ENCODE measurements at regions not wholly inside any gene's neighbourhood (a gene's known extent, or its start where the extent isn't known, plus 50 kb on each side); places are given as distances from the start of the nearest gene placed in this dataset.

- no peak overlapping the region for H3K56ac ChIP-seq (ENCODE audit: extremely low read depth, insufficient read depth, low read length)
- intact Hi-C loops (cut with micrococcal nuclease) (no loop called here), dilution Hi-C loops (cut with HindIII; ENCODE audit: low sequenced_read_pairs, unreplicated experiment) (no loop called here), in situ Hi-C loops (cut with MboI; ENCODE audit: low sequenced_read_pairs) (no loop called here)
- H2AK5ac ChIP-seq (ENCODE audit: low read depth, low read length): no peak overlapping the region
- ChIA-PET CTCF (no interaction called here), POLR2A (ENCODE audit: unreplicated experiment) (no interaction called here)
- no peak for ATAC-seq (ENCODE audit: low read depth)
- no peak overlapping the region for H4K5ac ChIP-seq (ENCODE audit: low read depth, low read length)
- H3K18ac ChIP-seq (ENCODE audit: low read depth, low read length): no peak overlapping the region
- no peak overlapping the region for H2AK9ac ChIP-seq (replicated peaks; ENCODE audit: low read depth, low read length, poor library complexity)
- no peak overlapping the region for H3K27ac ChIP-seq (ENCODE audit: insufficient read depth, low read length)
- H2BK5ac ChIP-seq (ENCODE audit: low read depth, low read length, poor library complexity, severe bottlenecking): no peak overlapping the region
- H2BK20ac ChIP-seq (ENCODE audit: low read depth, low read length): no peak overlapping the region
- no peaks in the 10 kb centered on the region for H3K9me3 ChIP-seq (ENCODE audit: control insufficient read depth, insufficient read depth, low read length)
- TF ChIP-seq FOS (IDR thresholded peaks at IDR 0.05; ENCODE audit: low read depth, low read length): no peak
- no peak for TF ChIP-seq RFX5 (IDR thresholded peaks at IDR 0.05; ENCODE audit: low read depth, low read length)
- no CpG with 5 or more reads among the region's 2 CpGs for WGBS, 2 experiments (ENCODE audit: extremely low coverage in 2 of 2, insufficient read length in 1 of 2)
- DNase-seq: no peak
- no TSS peak for BruUV-seq (replicated peaks)
- no peaks in the 10 kb centered on the region for H3K27me3 ChIP-seq (ENCODE audit: control insufficient read depth, insufficient read depth, low read length)
- H3K23ac ChIP-seq (ENCODE audit: low read depth, low read length): no peak overlapping the region
- H3K14ac ChIP-seq (replicated peaks; ENCODE audit: low read depth, low read length): no peak overlapping the region
- no peak overlapping the region for H2AFZ ChIP-seq (replicated peaks; ENCODE audit: low read length, poor library complexity)
- H2BK120ac ChIP-seq (ENCODE audit: low read depth, low read length): no peak overlapping the region
- H3K9me1 ChIP-seq (ENCODE audit: insufficient read depth, low read length): no peaks in the 10 kb centered on the region
- H3K4me1 ChIP-seq (ENCODE audit: control insufficient read depth, insufficient read depth, low read length): no peaks in the 10 kb centered on the region
- H3K36me3 ChIP-seq (ENCODE audit: control insufficient read depth, insufficient read depth, low read length): no peaks in the 10 kb centered on the region
- no peak overlapping the region for H4K91ac ChIP-seq (ENCODE audit: insufficient read depth, low read depth, low read length)
- H3K9ac ChIP-seq (ENCODE audit: low read depth, low read length): no peak overlapping the region
- H2BK15ac ChIP-seq (ENCODE audit: low read depth, low read length): no peak overlapping the region
- no peak overlapping the region for H3K4me3 ChIP-seq (ENCODE audit: insufficient read depth, low read depth, low read length)
- H4K20me1 ChIP-seq (ENCODE audit: insufficient read depth, low read length): no peaks in the 10 kb centered on the region
- H3K4me2 ChIP-seq (ENCODE audit: low read depth, low read length): no peak overlapping the region
- no peaks in the 10 kb centered on the region for H3K79me1 ChIP-seq (ENCODE audit: low read depth in 1 of 2, low read length in 2 of 2)
- H3K4ac ChIP-seq (ENCODE audit: low read depth, low read length): no peak overlapping the region
- H4K8ac ChIP-seq (ENCODE audit: low read depth in 2 of 2, low read length in 2 of 2): no peak overlapping the region
These were observed 379.5 kb downstream of the SH3GL2 start for GRCh38 chr9:17958363-17958762.
